ENCODE measurements at regions not wholly inside any gene's neighbourhood (a gene's known extent, or its start where the extent isn't known, plus 50 kb on each side); places are given as distances from the start of the nearest gene placed in this dataset.

- no peak overlapping the region for H3K4me3 ChIP-seq
- no peaks in the 10 kb centered on the region for H3K27me3 ChIP-seq
- no peak overlapping the region for H3K27ac ChIP-seq
- H3K9me3 ChIP-seq = no peaks in the 10 kb centered on the region
- H3K4me1 ChIP-seq = no peaks in the 10 kb centered on the region
- no peak for DNase-seq (ENCODE audit: low spot score in 2 of 2)
- 78 to 83% methylated on average over 4 of the region's 4 CpGs for whole genome bisulfite sequencing, 2 donors
- H3K36me3 ChIP-seq = no peaks in the 10 kb centered on the region
- TF ChIP-seq CTCF (IDR thresholded peaks at IDR 0.05) = no peak
- TF ChIP-seq POLR2A (IDR thresholded peaks at IDR 0.05) = no peak
- no peak for TF ChIP-seq EP300 (IDR thresholded peaks at IDR 0.05)
Observed at GRCh38 chr20:52805296-52805571, 166.9 kb upstream of the TSHZ2 start.

DNA sequence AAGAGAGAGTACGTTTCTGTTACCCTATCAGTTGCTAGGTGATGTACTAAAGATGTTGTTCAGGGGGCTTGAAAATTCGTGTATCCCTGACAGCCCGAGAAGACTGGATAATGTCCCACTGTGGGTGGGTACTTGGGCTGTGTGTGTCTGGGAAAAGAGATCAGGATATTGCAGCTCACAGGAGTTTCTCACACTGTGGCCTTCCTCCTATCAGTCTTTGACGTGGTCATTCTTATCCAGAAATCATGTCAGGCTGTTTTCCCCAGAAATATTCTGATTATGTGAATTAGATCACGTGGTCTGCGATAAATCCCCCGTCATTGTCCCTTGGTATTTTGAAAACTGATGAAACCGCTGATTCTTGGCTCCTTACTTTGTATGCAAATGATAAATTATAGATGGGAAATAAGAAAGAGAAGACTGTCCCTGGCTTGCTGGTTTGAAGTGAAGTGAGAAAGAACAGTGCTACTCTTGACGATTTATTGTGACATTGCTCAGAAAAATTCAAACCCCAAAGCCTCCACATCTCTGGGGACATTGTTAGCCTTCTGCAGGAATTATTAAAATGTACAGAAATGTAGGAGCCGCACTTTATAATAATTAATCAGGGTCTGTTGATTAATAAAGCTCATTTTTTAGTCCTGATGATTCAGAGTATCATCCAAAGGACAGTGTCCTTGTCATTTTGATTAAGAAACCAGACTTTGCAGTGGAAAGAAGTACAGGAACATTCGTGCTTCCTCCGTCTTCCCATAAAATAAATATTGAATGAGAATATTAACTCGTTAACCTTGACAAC is 167.5 kb upstream of the TSHZ2 start:
- 68% methylated on average over 13 of the region's 13 CpGs for WGBS, 2 donors
- no peaks in the 10 kb centered on the region for H3K36me3 ChIP-seq
- H3K4me3 ChIP-seq = no peak overlapping the region
- no peaks in the 10 kb centered on the region for H3K9me3 ChIP-seq
- TF ChIP-seq EP300 (IDR thresholded peaks at IDR 0.05) (no peak), CTCF (IDR thresholded peaks at IDR 0.05) (no peak), POLR2A (IDR thresholded peaks at IDR 0.05) (no peak)
- H3K4me1 ChIP-seq = no peaks in the 10 kb centered on the region
- no peak for DNase-seq (ENCODE audit: low spot score in 2 of 2)
- no peak overlapping the region for H3K27ac ChIP-seq
- H3K27me3 ChIP-seq = no peaks in the 10 kb centered on the region

DNA sequence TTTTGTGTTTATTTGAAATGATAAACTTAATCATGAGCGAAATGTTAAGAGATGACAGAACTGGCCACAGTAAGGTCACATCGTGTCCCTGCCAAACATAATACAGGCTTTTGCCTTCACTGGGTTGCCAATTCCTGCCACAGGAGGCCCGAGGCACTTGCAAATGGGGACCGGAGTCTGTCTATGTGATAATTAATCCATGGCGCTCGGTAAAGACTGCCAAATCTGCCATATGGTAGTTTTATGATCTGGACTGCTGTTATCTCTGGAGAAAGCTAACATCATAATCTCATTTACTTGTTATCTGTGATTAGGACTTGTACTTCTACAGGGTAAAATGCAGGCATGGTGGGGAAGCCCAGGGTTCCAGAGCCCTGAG is 170.5 kb upstream of the TSHZ2 start:
- H3K27ac ChIP-seq = no peak overlapping the region
- TF ChIP-seq CTCF (IDR thresholded peaks at IDR 0.05) (no peak), EP300 (IDR thresholded peaks at IDR 0.05) (no peak), POLR2A (IDR thresholded peaks at IDR 0.05) (no peak)
- no peaks in the 10 kb centered on the region for H3K4me1 ChIP-seq
- no peaks in the 10 kb centered on the region for H3K36me3 ChIP-seq
- H3K9me3 ChIP-seq = no peaks in the 10 kb centered on the region
- H3K27me3 ChIP-seq = no peaks in the 10 kb centered on the region
- no peak overlapping the region for H3K4me3 ChIP-seq
- WGBS, 2 donors = 59 to 74% methylated on average over 6 of the region's 6 CpGs
- DNase-seq (ENCODE audit: low spot score in 2 of 2) = no peak

- TF ChIP-seq CTCF (IDR thresholded peaks at IDR 0.05) (no peak), EP300 (IDR thresholded peaks at IDR 0.05) (no peak), POLR2A (IDR thresholded peaks at IDR 0.05) (no peak)
Observed at GRCh38 chr20:52800734-52801627, 171.2 kb upstream of the TSHZ2 start.

DNA sequence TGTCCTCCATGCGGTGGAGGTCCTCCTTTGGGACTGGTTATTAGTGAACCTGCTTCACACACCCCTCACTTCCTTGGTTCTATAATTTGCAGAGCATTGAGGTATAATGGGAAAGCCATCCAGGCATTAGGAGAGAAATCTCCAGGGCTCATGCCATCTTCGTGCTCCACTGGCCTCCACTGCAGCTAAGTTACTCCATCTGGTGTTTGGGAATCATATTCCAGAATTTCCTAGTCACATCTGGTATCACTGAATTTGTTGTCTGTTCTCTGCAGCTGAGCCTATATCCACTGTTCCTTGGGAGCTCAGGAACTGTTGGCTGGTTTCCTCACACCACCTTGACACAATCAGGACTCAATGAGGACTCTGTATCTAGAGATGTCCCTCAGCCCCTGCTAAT is 173.0 kb upstream of the TSHZ2 start:
- no peak overlapping the region for H3K27ac ChIP-seq
- no peaks in the 10 kb centered on the region for H3K27me3 ChIP-seq
- H3K9me3 ChIP-seq = no peaks in the 10 kb centered on the region
- no peaks in the 10 kb centered on the region for H3K4me1 ChIP-seq
- no peaks in the 10 kb centered on the region for H3K36me3 ChIP-seq
- no peak overlapping the region for H3K4me3 ChIP-seq
- no peak for DNase-seq (ENCODE audit: low spot score in 2 of 2)
- TF ChIP-seq POLR2A (IDR thresholded peaks at IDR 0.05) = no peak
- TF ChIP-seq EP300 (IDR thresholded peaks at IDR 0.05) = no peak
- TF ChIP-seq CTCF (IDR thresholded peaks at IDR 0.05) = no peak
- WGBS, 2 donors = 66 to 73% methylated on average over 2 of the region's 2 CpGs

More at GRCh38 chr20:52800734-52801627, 171.2 kb upstream of the TSHZ2 start:
- WGBS, 2 donors = 68 to 73% methylated on average over 6 of the region's 6 CpGs
- Histone ChIP-seq H3K4me1 (no peaks in the 10 kb centered on the region), H3K27ac (no peak overlapping the region), H3K9me3 (no peaks in the 10 kb centered on the region), H3K4me3 (no peak overlapping the region), H3K27me3 (no peaks in the 10 kb centered on the region), H3K36me3 (no peaks in the 10 kb centered on the region)
- no peak for DNase-seq (ENCODE audit: low spot score in 2 of 2)

Measured in tibial nerve (tissue), 4 donors.